A549 (cell line): ENCODE measurements at regions not wholly inside any gene's neighbourhood (a gene's known extent, or its start where the extent isn't known, plus 50 kb on each side); places are given as distances from the start of the nearest gene placed in this dataset.
"Not testable (repeated sequence)": the region's sequence is repeated elsewhere in the genome, so short reads cannot be mapped to it uniquely, and the experiment has no call there.

Experiments used
- ATAC-seq, 2 experiments: fragments of 200-7000 bp in 1 of 2; fragments of >200 bp in 1 of 2; cut with Nextera tagmentation in 1 of 2; cut with Tn5 transposase in 1 of 2; 3 replicates each; pipeline versions ENCODE4 v1.8.0 to v1.9.1; 2018 to 2020; ENCODE audit warnings: mild to moderate bottlenecking in 1 of 2, moderate library complexity in 1 of 2
- CTCF ChIA-PET: fragments of 300-600 bp; sonication (Branson Sonifier 250); formaldehyde crosslinking; extraction: SDS; loops from one replicate; lab custom pipeline; 2021; ENCODE audit warnings: antibody characterized with exemption, inconsistent platforms; lab: Yijun Ruan, JAX
- POLR2A ChIA-PET: fragments of 350-600 bp; formaldehyde crosslinking; extraction: SDS; loops from one replicate; lab custom pipeline; 2021; ENCODE audit warnings: antibody characterized with exemption, inconsistent platforms; lab: Yijun Ruan, JAX
- DNase-seq, 2 experiments: peaks; one replicate each; pipeline versions ENCODE4 v3.0.0 to v3.0.0-alpha.2; 2011 to 2016; ENCODE audit warnings: low read depth in 1 of 2, low spot score in 1 of 2
- FAIRE-seq: peaks from 2 replicates; lab custom pipeline; 2011; peaks lifted over from hg19 to GRCh38; lab: Jason Lieb, UNC
- H3K27ac ChIP-seq, 2 experiments: fragments of >200 bp; sonication (Bioruptor Twin); formaldehyde crosslinking; 3 replicates each; pipeline ENCODE4 v1.5.1; 2016 to 2017
- H3K4me1 ChIP-seq: fragments of >200 bp; sonication (Bioruptor Twin); formaldehyde crosslinking; 3 replicates; pipeline ENCODE4 v1.6.1; 2016
- H3K4me2 ChIP-seq: fragments of >200 bp; sonication (Bioruptor Twin); formaldehyde crosslinking; 3 replicates; pipeline ENCODE4 v1.6.1; 2016
- H3K4me3 ChIP-seq: fragments of >200 bp; sonication (Bioruptor Twin); formaldehyde crosslinking; 3 replicates; pipeline ENCODE4 v1.5.1; 2016
- H3K9me3 ChIP-seq: fragments of >200 bp; sonication (Bioruptor Twin); formaldehyde crosslinking; 3 replicates; pipeline ENCODE4 v1.6.1; 2016
- BHLHE40 ChIP-seq: IDR thresholded peaks from 2 replicates; pipeline ENCODE4 v1.6.1; 2012; ENCODE audit warnings: low read depth, low read length, inconsistent platforms
- CBX2 ChIP-seq: fragments of 200-600 bp; sonication (generic); IDR thresholded peaks from 2 replicates; pipeline ENCODE4 v1.6.1; 2016; ENCODE audit warnings: low read depth, mild to moderate bottlenecking, borderline replicate concordance
- CHD4 ChIP-seq: fragments of 200-600 bp; sonication (generic); IDR thresholded peaks from 2 replicates; pipeline ENCODE4 v1.6.1; 2016; ENCODE audit warnings: antibody characterized with exemption, mild to moderate bottlenecking, borderline replicate concordance
- CTCF ChIP-seq: fragments of >200 bp; sonication (Bioruptor Twin); formaldehyde crosslinking; IDR thresholded peaks from 3 replicates; pipeline ENCODE4 v1.5.1; 2016
- EHF ChIP-seq: fragments of 250-450 bp; sonication (Bioruptor Pico); IDR thresholded peaks from 2 replicates; pipeline ENCODE4 v1.5.0; 2020; ENCODE audit warnings: mild to moderate bottlenecking
- EHMT2 ChIP-seq: fragments of 200-600 bp; sonication (generic); IDR thresholded peaks from 2 replicates; pipeline ENCODE4 v1.6.1; 2016; ENCODE audit warnings: antibody characterized with exemption, low read depth, mild to moderate bottlenecking, moderate library complexity
- FOXS1 ChIP-seq: fragments of 250-450 bp; sonication (Bioruptor Pico); IDR thresholded peaks from 2 replicates; pipeline ENCODE4 v1.5.0; 2020; ENCODE audit warnings: mild to moderate bottlenecking, moderate library complexity
- JUNB ChIP-seq: fragments of >200 bp; sonication (Bioruptor Twin); formaldehyde crosslinking; IDR thresholded peaks from 2 replicates; pipeline ENCODE4 v1.6.1; 2016
- KDM1A ChIP-seq: fragments of 200-600 bp; sonication (generic); IDR thresholded peaks from 2 replicates; pipeline ENCODE4 v1.6.1; 2016; ENCODE audit warnings: low read depth, mild to moderate bottlenecking
- NFE2L2 ChIP-seq: fragments of 150-350 bp; conservative IDR thresholded peaks from 2 replicates; pipeline ENCODE4 v1.6.1; 2014; ENCODE audit warnings: low read length
- RAD21 ChIP-seq, 2 experiments: fragments of >200 bp in 1 of 2; sonication (Bioruptor Twin) in 1 of 2; formaldehyde crosslinking in 1 of 2; IDR thresholded peaks in 1 of 2; conservative IDR thresholded peaks in 1 of 2; 2 replicates in 1 of 2; 3 replicates in 1 of 2; pipeline ENCODE4 v1.6.1; 2012 to 2018; ENCODE audit warnings: inconsistent platforms in 1 of 2
- RCOR1 ChIP-seq: fragments of 150-350 bp; IDR thresholded peaks from 2 replicates; pipeline ENCODE4 v1.6.1; 2014; ENCODE audit warnings: antibody characterized with exemption, low read length, low read depth
- WGBS: methylation state at CpG from one replicate; pipeline ENCODE4 v1.1.6; 2017; ENCODE audit errors: missing lambda C conversion rate; 5-methylcytosine and 5-hydroxymethylcytosine counted together
- TF ChIP-seq, protein P1 (sequence below): fragments of >200 bp; sonication (Bioruptor Twin); formaldehyde crosslinking; IDR thresholded peaks from 3 replicates; pipeline ENCODE4 v1.6.1; 2016
- TF ChIP-seq, protein P2 (sequence below): fragments of 200-600 bp; sonication (generic); IDR thresholded peaks from 2 replicates; pipeline ENCODE4 v1.6.1; 2016; ENCODE audit warnings: antibody characterized with exemption, mild to moderate bottlenecking, moderate library complexity

- WGBS = 10% methylated on average over 7 of the region's 7 CpGs
- ChIA-PET POLR2A (no interaction called here), CTCF (interaction anchor here (0.8 to 1.3 kb wide), 2 partner anchors 8 to 149 kb away, joined by 3 read pairs; no protein-coding TSS in a partner anchor)
- Histone ChIP-seq H3K9me3 (0 out of 3 replicates have a peak, but pooled peaks cover 5% of the 10 kb centered on the region), H3K4me2 (no peak overlapping the region), H3K4me3 (no peak overlapping the region), H3K27ac (no peak overlapping the region), H3K4me1 (no peaks in the 10 kb centered on the region)
- DNase-seq (no peak), ATAC-seq (no peak), FAIRE-seq (no peak)
- no peak for TF ChIP-seq JUNB
- TF ChIP-seq, protein P1, sequence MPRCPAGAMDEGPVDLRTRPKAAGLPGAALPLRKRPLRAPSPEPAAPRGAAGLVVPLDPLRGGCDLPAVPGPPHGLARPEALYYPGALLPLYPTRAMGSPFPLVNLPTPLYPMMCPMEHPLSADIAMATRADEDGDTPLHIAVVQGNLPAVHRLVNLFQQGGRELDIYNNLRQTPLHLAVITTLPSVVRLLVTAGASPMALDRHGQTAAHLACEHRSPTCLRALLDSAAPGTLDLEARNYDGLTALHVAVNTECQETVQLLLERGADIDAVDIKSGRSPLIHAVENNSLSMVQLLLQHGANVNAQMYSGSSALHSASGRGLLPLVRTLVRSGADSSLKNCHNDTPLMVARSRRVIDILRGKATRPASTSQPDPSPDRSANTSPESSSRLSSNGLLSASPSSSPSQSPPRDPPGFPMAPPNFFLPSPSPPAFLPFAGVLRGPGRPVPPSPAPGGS = no peak
- no peak for TF ChIP-seq NFE2L2
- no peak for TF ChIP-seq BHLHE40
- TF ChIP-seq FOXS1 (CRISPR knock-in tag) = no peak
- TF ChIP-seq KDM1A = no peak
- TF ChIP-seq CHD4 = no peak
- no peak for TF ChIP-seq CTCF
- no peak for TF ChIP-seq EHMT2
- no peak for TF ChIP-seq EHF
- no peak for TF ChIP-seq RCOR1
- TF ChIP-seq RAD21 (conservative IDR thresholded peaks at IDR 0.05 in 1 of 2, IDR thresholded peaks at IDR 0.05 in 1 of 2) = no peak
Measured at GRCh38 chr15:91369823-91370222, 269.8 kb downstream of the SV2B start.

- H3K4me3 ChIP-seq, H3K4me2 ChIP-seq, H3K4me1 ChIP-seq, H3K27ac ChIP-seq, CTCF ChIA-PET, H3K9me3 ChIP-seq, POLR2A ChIA-PET, ATAC-seq, FAIRE-seq, DNase-seq: not testable (repeated sequence)
- WGBS = 3% methylated on average over 3 of the region's 3 CpGs
Measured at GRCh38 chr15:91371345-91371744, 271.3 kb downstream of the SV2B start.

DNA sequence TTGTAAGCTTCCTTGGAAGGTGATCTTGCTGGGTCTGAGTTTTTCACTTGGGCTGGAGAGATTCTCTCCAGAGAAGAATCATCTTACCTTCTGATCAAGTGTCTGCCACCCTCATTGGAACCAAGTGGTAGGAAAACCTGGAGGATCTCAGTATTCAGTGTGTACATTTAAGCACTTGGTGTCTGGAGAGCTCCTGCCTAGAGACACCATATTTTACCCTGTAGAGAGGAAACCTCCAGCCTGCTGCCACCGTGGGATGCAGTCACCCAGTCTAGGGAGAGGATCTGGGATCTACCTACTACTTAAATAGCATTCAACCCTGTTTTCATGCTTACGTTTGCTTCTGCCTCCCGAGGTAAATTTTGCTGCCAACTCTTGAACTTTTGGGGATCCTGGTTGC lies 274.3 kb downstream of the SV2B start:
- CTCF ChIA-PET = interaction anchor here (0.6 kb wide), 1 partner anchor 16 kb away, joined by 3 read pairs; no protein-coding TSS in a partner anchor
- TF ChIP-seq CBX2 = no peak
- TF ChIP-seq, protein P2, sequence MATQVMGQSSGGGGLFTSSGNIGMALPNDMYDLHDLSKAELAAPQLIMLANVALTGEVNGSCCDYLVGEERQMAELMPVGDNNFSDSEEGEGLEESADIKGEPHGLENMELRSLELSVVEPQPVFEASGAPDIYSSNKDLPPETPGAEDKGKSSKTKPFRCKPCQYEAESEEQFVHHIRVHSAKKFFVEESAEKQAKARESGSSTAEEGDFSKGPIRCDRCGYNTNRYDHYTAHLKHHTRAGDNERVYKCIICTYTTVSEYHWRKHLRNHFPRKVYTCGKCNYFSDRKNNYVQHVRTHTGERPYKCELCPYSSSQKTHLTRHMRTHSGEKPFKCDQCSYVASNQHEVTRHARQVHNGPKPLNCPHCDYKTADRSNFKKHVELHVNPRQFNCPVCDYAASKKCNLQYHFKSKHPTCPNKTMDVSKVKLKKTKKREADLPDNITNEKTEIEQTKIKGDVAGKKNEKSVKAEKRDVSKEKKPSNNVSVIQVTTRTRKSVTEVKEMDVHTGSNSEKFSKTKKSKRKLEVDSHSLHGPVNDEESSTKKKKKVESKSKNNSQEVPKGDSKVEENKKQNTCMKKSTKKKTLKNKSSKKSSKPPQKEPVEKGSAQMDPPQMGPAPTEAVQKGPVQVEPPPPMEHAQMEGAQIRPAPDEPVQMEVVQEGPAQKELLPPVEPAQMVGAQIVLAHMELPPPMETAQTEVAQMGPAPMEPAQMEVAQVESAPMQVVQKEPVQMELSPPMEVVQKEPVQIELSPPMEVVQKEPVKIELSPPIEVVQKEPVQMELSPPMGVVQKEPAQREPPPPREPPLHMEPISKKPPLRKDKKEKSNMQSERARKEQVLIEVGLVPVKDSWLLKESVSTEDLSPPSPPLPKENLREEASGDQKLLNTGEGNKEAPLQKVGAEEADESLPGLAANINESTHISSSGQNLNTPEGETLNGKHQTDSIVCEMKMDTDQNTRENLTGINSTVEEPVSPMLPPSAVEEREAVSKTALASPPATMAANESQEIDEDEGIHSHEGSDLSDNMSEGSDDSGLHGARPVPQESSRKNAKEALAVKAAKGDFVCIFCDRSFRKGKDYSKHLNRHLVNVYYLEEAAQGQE = peak; percentile 50; the same call in 1 of the 2 replicates
- DNase-seq (no peak), FAIRE-seq (no peak), ATAC-seq (no peak)
- no peak overlapping the region for H3K4me3 ChIP-seq
- H3K27ac ChIP-seq = no peak overlapping the region
- no peak overlapping the region for H3K4me2 ChIP-seq
- H3K4me1 ChIP-seq = no peaks in the 10 kb centered on the region
- 4% methylated on average over 3 of the region's 3 CpGs for WGBS
- H3K9me3 ChIP-seq = 0 out of 3 replicates have a peak, but pooled peaks cover 5% of the 10 kb centered on the region
- POLR2A ChIA-PET = no interaction called here
